Right hindlimb (tissue), 1 donor: ENCODE measurements at regions not wholly inside any gene's neighbourhood (a gene's known extent, or its start where the extent isn't known, plus 50 kb on each side); places are given as distances from the start of the nearest gene placed in this dataset.

ENCODE experiments used
- DNase-seq: peaks from one replicate; pipeline ENCODE4 v3.0.0-alpha.2; 2018

GRCh38 chr14:83019744-83020414, 1486.2 kb upstream of the SEL1L start:
- DNase-seq: no peak

- no peak for DNase-seq
These were observed 1487.7 kb upstream of the SEL1L start for GRCh38 chr14:83021323-83021722.

- no peak for DNase-seq
These were observed 1489.7 kb upstream of the SEL1L start for GRCh38 chr14:83023369-83023768.

GRCh38 chr14:83041224-83041623, 1507.6 kb upstream of the SEL1L start:
- no peak for DNase-seq

- no peak for DNase-seq
These were observed 1509.2 kb upstream of the SEL1L start for GRCh38 chr14:83042858-83043257.

GRCh38 chr14:83044001-83044400, 1510.3 kb upstream of the SEL1L start:
- DNase-seq: no peak

- no peak for DNase-seq
These were observed 1513.6 kb upstream of the SEL1L start for GRCh38 chr14:83047059-83047830.

GRCh38 chr14:83053022-83053710, 1519.5 kb upstream of the SEL1L start:
- no peak for DNase-seq

GRCh38 chr14:83058068-83058467, 1524.4 kb upstream of the SEL1L start:
- DNase-seq: no peak

- DNase-seq: no peak
These were observed 1538.3 kb upstream of the SEL1L start for GRCh38 chr14:83071888-83072501.

GRCh38 chr14:83085136-83085535, 1551.5 kb upstream of the SEL1L start:
- DNase-seq: no peak

- DNase-seq: no peak
These were observed 1552.1 kb upstream of the SEL1L start for GRCh38 chr14:83085725-83086124.

GRCh38 chr14:83091991-83092956, 1558.6 kb upstream of the SEL1L start:
- peak; percentile 22 for DNase-seq

GRCh38 chr14:83096092-83096491, 1562.4 kb upstream of the SEL1L start:
- DNase-seq: no peak

GRCh38 chr14:83101846-83102245, 1568.2 kb upstream of the SEL1L start:
- no peak for DNase-seq

GRCh38 chr14:83118029-83118428, 1584.4 kb upstream of the SEL1L start:
- DNase-seq: no peak

GRCh38 chr14:83120187-83120586, 1586.5 kb upstream of the SEL1L start:
- no peak for DNase-seq

GRCh38 chr14:83126076-83126475, 1592.4 kb upstream of the SEL1L start:
- DNase-seq: no peak

GRCh38 chr14:83128783-83129182, 1595.1 kb upstream of the SEL1L start:
- no peak for DNase-seq

- DNase-seq: no peak
These were observed 1595.8 kb upstream of the SEL1L start for GRCh38 chr14:83129496-83129895.

- DNase-seq: no peak
These were observed 1600.5 kb upstream of the SEL1L start for GRCh38 chr14:83133981-83134645.

- no peak for DNase-seq
These were observed 1607.1 kb upstream of the SEL1L start for GRCh38 chr14:83140756-83141155.
